GM18867 (cell line): ENCODE measurements at regions not wholly inside any gene's neighbourhood (a gene's known extent, or its start where the extent isn't known, plus 50 kb on each side); places are given as distances from the start of the nearest gene placed in this dataset.
"Not testable (repeated sequence)": the region's sequence is repeated elsewhere in the genome, so short reads cannot be mapped to it uniquely, and the experiment has no call there.

Experiments
- ATAC-seq: cut with Tn5 transposase; IDR thresholded peaks from one replicate; pipeline ENCODE4 v1.9.1; 2021; ENCODE audit warnings: mild to moderate bottlenecking, moderate library complexity; ENCODE audit not compliant: unreplicated experiment

DNA sequence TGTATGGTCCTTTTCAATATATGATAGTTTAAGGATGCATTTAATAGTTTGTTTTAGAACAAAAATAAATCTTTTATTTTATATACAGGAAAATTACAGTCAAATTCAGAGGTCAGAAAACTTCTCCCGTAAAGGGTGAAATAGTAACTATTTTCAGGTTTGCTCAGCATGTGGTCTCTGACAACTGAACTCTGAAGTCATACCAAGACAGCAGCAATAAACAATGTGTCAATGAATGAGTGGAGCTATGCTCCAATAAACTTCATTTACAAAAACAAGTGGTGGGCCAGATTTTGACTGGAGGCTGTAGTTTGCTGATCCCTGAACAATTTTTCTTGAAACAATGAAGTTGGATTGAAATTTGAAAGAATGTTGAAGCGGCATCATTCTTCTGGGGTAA is 123.6 kb downstream of the ZNF248 start:
- peak; percentile 89 for ATAC-seq

GRCh38 chr10:37732685-37733084 is 124.7 kb downstream of the ZNF248 start:
- no peak for ATAC-seq

- no peak for ATAC-seq
Observed at GRCh38 chr10:37728830-37729229, 128.6 kb downstream of the ZNF248 start.

DNA sequence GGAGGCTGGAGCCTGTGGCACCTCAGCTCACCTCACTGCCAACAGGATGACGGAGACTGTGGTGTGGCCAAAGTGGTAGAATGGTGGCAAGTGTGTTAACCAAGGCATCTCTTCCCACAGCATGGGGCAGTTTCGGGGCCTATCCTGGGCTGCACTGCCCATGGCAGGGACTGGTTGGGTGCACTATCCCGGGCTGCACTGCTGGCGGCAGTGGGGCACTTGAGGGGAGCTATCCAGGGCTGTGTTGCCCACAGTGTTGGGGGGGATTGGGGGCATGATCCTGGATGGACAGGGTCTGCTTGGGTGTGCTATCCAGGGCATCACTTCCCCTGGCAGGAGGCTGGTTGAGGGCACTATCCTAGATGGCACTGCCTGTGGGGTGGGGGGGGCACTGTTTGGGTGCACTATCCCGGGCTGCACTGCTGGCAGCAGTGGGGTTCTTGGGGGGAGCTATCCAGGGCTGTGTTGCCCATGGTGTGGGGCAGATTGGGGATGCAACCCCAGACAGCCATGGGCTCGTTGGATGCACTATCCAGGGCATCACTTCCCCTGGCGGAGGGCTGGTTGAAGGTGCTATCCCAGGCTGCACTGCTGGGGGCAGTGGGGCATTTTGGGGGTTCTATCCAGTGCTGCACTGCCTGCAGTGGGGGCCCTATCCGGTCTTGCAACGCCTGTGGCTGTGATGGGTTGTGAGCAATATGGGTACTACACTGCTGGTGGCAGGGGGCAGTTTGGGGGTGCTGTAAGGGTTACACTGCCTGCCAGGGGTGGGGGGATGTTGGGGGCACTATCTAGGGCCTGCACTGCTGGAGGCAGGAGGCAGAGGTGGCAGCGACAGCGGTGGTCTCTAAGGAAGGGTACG is 129.7 kb downstream of the ZNF248 start:
- ATAC-seq = no peak

GRCh38 chr10:37721100-37721499 is 136.3 kb downstream of the ZNF248 start:
- no peak for ATAC-seq

- not testable (repeated sequence) for ATAC-seq
Observed at GRCh38 chr10:37718060-37718459, 139.3 kb downstream of the ZNF248 start.

- no peak for ATAC-seq
Observed at GRCh38 chr10:37713642-37714041, 143.8 kb downstream of the ZNF248 start.

GRCh38 chr10:37713132-37713501 is 144.3 kb downstream of the ZNF248 start:
- no peak for ATAC-seq

DNA sequence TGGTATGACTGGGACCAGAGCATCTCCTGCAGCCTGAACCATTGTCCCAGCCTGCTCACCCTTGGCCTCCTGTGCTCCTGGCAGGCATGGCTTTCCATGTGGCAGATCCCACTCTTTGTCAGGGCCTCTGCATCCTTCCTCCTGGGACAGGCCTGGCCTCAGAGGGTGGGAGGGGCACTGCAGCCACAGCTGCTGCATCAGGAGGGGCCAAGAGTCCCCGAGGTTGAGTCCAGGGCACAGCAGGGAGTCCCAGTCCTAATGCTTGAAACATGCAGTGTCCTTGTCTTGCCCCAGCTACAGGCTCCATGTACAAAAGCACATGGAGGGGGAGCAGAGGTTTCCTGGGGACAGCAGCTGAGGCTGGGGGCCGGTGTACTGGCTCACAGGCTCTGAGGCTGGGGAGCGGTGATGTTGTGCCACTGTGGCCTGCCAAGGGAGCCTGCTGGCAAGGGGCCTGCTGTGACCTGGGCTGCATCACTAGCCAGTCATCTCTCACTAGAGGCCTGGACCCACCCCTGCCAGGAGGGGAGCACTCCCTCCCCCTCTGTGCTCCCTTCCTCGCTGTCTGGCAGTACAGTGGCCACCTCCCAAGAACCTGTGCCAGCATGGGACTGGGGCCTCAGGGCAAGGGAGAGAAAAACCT is 144.8 kb downstream of the ZNF248 start:
- ATAC-seq = no peak

DNA sequence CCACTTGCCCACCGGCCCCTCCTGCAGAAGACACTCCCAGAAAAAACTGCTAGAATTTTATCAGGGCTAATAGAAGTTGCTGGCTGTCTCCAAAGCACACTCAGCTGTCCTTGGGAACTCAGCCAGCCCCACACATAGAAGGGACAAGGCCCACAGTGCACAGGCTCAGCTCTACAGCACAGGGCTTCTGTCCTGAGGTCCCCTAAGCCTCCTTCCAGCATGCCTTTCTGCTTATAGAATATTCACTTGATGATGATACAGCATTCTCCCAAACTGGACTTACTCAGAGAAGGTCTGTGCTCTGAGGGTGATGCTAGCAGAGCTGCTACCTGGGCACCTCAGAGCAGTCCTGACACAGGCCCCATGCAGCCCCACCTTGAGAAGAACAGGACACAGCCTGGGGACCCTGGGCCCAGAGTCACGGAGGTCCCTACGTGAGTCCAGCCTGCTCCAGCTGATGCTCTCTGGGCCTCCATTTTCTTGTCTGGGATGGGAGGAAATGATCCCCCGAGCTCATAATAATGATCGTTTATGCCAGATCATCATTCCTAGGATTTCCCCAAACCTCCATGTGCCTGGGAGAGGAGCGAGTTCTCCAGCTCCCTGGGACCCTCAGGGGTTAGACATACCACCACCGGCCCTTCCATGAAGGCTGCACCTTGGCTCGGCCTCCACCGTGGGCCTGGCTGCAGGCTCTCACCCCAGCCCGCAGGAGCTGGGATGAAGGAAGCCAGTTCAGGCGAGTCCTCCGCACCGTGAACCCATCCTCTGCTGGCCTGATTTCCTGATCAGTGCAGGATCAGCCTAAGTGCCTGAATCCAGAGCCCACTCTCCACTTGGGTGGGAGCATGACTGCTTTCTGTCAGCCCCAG is 145.6 kb downstream of the ZNF248 start:
- no peak for ATAC-seq

DNA sequence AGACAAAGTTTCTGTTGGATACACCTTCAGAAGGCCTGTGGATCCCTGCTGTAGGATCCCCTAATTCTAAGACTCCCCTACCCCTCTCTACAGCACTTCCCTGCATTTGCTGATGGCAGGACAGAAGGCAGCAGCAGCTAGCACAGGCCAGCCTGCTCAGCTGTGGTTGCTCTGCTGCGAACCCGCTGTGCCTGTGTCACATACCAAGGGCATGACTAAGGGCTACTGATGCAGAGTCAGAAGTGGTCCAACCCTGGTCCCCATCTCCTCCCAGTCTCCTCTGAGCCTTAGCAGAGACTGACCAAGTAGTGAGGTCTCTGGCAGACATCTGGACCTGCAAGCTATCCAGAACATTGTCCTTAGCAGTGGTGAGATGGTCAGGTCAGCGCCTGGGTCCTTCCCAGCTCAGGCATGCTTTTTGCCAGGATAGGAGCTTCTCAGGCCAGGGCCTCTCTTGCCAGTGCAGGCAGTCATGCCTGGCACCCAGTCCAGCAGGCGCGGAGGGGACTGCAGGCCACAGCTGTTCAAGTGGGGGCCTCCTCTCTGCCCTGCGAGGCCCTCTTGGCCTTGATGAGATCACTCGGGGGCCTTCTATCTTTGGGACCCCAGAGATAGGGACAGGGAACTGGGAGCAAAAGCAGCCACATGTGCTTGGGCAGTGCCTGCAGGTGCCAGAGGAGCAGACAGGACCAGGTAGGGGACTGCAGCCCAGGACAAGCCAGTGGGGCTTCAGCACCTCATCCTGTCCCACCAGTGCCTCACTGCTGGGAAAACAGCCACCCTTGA is 146.4 kb downstream of the ZNF248 start:
- no peak for ATAC-seq

DNA sequence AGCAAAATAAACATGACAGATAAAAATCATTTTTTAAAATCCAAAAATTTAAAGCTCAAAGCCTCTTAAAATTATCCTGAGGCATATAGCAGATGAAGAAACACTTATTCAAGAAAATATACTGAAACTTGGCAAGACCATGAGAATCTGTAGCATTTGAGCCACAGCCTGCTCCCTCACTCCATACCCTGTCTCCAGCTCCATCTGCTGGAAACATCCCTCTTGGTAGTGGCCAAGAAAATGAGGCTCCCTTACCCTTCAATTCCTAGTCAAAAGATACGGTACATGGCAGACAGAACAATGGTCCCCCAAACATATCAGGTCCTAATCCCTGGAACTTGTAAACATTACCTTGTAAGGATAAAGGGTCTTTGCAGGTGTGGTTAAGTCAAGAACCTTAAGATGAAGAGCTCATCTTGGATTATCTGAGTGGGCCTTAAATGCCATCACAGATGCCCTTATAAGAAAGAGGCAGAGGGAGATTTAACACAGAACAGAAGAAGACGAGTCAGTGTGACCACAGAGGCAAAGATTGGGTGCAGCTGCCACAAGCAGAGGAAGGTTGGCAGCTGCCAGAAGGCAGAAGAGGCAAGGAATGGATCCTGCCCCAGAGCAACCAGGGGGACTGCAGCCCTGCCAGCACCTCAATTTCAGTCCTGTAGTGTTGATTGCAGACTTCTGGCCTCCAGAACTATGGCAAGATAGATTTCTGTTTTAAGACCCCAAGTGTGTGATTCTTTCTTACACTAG is 149.4 kb downstream of the ZNF248 start:
- ATAC-seq = no peak

- no peak for ATAC-seq
Observed at GRCh38 chr10:37704566-37704965, 152.8 kb downstream of the ZNF248 start.

- no peak for ATAC-seq
Observed at GRCh38 chr10:37703833-37704382, 153.5 kb downstream of the ZNF248 start.

- no peak for ATAC-seq
Observed at GRCh38 chr10:37703114-37703513, 154.3 kb downstream of the ZNF248 start.

- ATAC-seq = no peak
Observed at GRCh38 chr10:37701781-37702493, 155.5 kb downstream of the ZNF248 start.

DNA sequence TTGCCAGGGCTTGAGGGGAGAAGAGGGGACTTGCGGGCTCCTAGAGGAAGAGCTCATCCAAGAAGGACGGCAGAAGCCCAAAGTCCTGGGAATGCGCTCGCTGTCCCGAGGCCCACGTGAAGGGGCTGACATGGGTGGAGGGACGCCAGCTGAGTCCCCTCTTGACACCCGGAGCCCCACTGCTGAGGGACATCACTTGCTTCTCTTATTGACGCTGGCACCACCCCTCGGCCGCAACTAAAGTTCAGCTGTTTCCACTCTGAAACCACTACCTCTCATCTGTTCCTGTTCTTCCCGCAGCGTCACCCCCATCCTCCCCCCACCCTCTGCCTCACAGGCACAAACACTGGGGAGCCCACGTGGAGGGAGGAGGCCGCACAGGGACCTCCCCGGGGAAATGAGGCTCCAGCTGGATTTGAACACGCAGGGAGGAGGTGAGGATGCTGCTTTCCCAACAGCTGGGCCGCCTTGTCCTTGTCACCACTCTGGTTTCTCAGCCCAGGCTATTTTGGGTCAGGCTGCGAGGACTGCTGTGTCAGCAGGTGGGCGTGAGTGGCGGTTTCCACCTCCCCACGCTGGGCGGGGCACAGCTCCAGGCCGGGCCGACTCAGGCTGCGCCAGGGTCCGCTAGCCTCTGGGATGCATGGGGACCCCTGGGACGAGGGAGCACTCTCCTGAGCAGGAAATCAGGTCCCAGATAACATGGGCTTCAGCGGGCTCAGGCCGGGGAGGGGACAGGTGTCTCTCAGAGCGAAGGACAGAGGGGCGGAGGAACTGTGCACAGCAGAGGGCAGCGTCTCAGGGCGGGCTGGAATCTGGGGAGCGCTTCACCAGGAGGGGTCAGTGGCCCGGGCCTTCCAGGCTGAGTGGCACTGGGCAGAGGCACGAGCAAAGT is 156.3 kb downstream of the ZNF248 start:
- no peak for ATAC-seq

DNA sequence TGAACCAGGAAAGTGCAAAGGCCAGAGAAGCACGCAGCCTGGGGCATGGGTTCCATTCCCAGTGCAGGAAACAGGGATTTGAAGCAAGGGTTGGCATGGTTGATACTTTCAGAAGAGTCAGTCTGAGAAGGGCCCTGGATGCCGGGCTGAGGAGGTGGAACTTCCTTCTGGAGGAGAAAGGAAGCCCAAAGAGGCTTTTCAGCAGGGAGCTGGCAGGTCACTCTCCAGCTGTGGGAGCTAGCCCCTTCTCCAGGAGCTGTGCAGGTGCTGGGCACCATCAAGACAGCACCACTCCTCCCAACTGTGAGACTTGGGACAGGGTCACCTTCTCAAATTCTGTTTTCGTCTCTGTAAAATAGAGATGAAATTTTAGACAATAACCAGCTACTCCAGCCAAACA is 169.8 kb downstream of the ZNF248 start:
- ATAC-seq = no peak
